A549 (cell line): ENCODE measurements at regions not wholly inside any gene's neighbourhood (a gene's known extent, or its start where the extent isn't known, plus 50 kb on each side); places are given as distances from the start of the nearest gene placed in this dataset.

Source experiments
- ATAC-seq, 2 experiments: fragments of 200-7000 bp in 1 of 2; fragments of >200 bp in 1 of 2; cut with Nextera tagmentation in 1 of 2; cut with Tn5 transposase in 1 of 2; 3 replicates each; pipeline versions ENCODE4 v1.8.0 to v1.9.1; 2018 to 2020; ENCODE audit warnings: mild to moderate bottlenecking in 1 of 2, moderate library complexity in 1 of 2
- CTCF ChIA-PET: fragments of 300-600 bp; sonication (Branson Sonifier 250); formaldehyde crosslinking; extraction: SDS; loops from one replicate; lab custom pipeline; 2021; ENCODE audit warnings: antibody characterized with exemption, inconsistent platforms; lab: Yijun Ruan, JAX
- POLR2A ChIA-PET: fragments of 350-600 bp; formaldehyde crosslinking; extraction: SDS; loops from one replicate; lab custom pipeline; 2021; ENCODE audit warnings: antibody characterized with exemption, inconsistent platforms; lab: Yijun Ruan, JAX
- DNase-seq, 2 experiments: peaks; one replicate each; pipeline versions ENCODE4 v3.0.0 to v3.0.0-alpha.2; 2011 to 2016; ENCODE audit warnings: low read depth in 1 of 2, low spot score in 1 of 2
- FAIRE-seq: peaks from 2 replicates; lab custom pipeline; 2011; peaks lifted over from hg19 to GRCh38; lab: Jason Lieb, UNC
- H3K27ac ChIP-seq, 2 experiments: fragments of >200 bp; sonication (Bioruptor Twin); formaldehyde crosslinking; 3 replicates each; pipeline ENCODE4 v1.5.1; 2016 to 2017
- H3K4me1 ChIP-seq: fragments of >200 bp; sonication (Bioruptor Twin); formaldehyde crosslinking; 3 replicates; pipeline ENCODE4 v1.6.1; 2016
- H3K4me2 ChIP-seq: fragments of >200 bp; sonication (Bioruptor Twin); formaldehyde crosslinking; 3 replicates; pipeline ENCODE4 v1.6.1; 2016
- H3K4me3 ChIP-seq: fragments of >200 bp; sonication (Bioruptor Twin); formaldehyde crosslinking; 3 replicates; pipeline ENCODE4 v1.5.1; 2016
- H3K9me3 ChIP-seq: fragments of >200 bp; sonication (Bioruptor Twin); formaldehyde crosslinking; 3 replicates; pipeline ENCODE4 v1.6.1; 2016
- CBX2 ChIP-seq: fragments of 200-600 bp; sonication (generic); IDR thresholded peaks from 2 replicates; pipeline ENCODE4 v1.6.1; 2016; ENCODE audit warnings: low read depth, mild to moderate bottlenecking, borderline replicate concordance
- CBX8 ChIP-seq: fragments of 200-600 bp; sonication (generic); IDR thresholded peaks from 2 replicates; pipeline ENCODE4 v1.6.1; 2016
- CHD4 ChIP-seq: fragments of 200-600 bp; sonication (generic); IDR thresholded peaks from 2 replicates; pipeline ENCODE4 v1.6.1; 2016; ENCODE audit warnings: antibody characterized with exemption, mild to moderate bottlenecking, borderline replicate concordance
- EHMT2 ChIP-seq: fragments of 200-600 bp; sonication (generic); IDR thresholded peaks from 2 replicates; pipeline ENCODE4 v1.6.1; 2016; ENCODE audit warnings: antibody characterized with exemption, low read depth, mild to moderate bottlenecking, moderate library complexity
- ESRRA ChIP-seq: fragments of 150-350 bp; IDR thresholded peaks from 2 replicates; pipeline ENCODE4 v1.6.1; 2014; ENCODE audit warnings: mild to moderate bottlenecking, low read length, borderline replicate concordance
- HEYL ChIP-seq: fragments of 250-450 bp; sonication (Bioruptor Pico); IDR thresholded peaks from 2 replicates; pipeline ENCODE4 v1.8.0; 2021; ENCODE audit warnings: mild to moderate bottlenecking, moderate library complexity
- HOXA7 ChIP-seq: fragments of 250-450 bp; sonication (Bioruptor Pico); IDR thresholded peaks from 2 replicates; pipeline ENCODE4 v1.5.0; 2020; ENCODE audit warnings: mild to moderate bottlenecking, moderate library complexity
- HOXB13 ChIP-seq: fragments of 250-450 bp; sonication (Bioruptor Pico); IDR thresholded peaks from 2 replicates; pipeline ENCODE4 v1.5.0; 2020; ENCODE audit warnings: low read depth, mild to moderate bottlenecking, moderate library complexity
- HOXB5 ChIP-seq: fragments of 250-450 bp; sonication (Bioruptor Pico); IDR thresholded peaks from 2 replicates; pipeline ENCODE4 v1.5.0; 2020; ENCODE audit warnings: mild to moderate bottlenecking, moderate library complexity
- JUN ChIP-seq, 2 experiments: fragments of >200 bp; sonication (Bioruptor Twin); formaldehyde crosslinking; IDR thresholded peaks; 2 replicates in 1 of 2; 3 replicates in 1 of 2; pipeline ENCODE4 v1.6.1; 2016 to 2017
- KDM5A ChIP-seq: fragments of 200-600 bp; sonication (generic); IDR thresholded peaks from 2 replicates; pipeline ENCODE4 v1.6.1; 2016; ENCODE audit warnings: antibody characterized with exemption, mild to moderate bottlenecking
- MYC ChIP-seq: IDR thresholded peaks from 2 replicates; pipeline ENCODE4 v1.6.1; 2012; ENCODE audit warnings: mild to moderate bottlenecking, inconsistent platforms, low read length, improper control_type of control experiment, borderline replicate concordance
- NR3C1 ChIP-seq: fragments of >200 bp; sonication (Bioruptor Twin); formaldehyde crosslinking; IDR thresholded peaks from 3 replicates; pipeline ENCODE4 v1.6.1; 2017
- PHF8 ChIP-seq: fragments of 200-600 bp; sonication (generic); IDR thresholded peaks from 2 replicates; pipeline ENCODE4 v1.6.1; 2016; ENCODE audit warnings: low read depth, mild to moderate bottlenecking, antibody characterized with exemption, moderate library complexity, borderline replicate concordance
- POLR2A ChIP-seq: IDR thresholded peaks from 2 replicates; pipeline ENCODE4 v1.6.1; 2012; ENCODE audit warnings: mild to moderate bottlenecking, low read length
- RARB ChIP-seq: fragments of 250-450 bp; sonication (Bioruptor Pico); IDR thresholded peaks from 2 replicates; pipeline ENCODE4 v1.8.0; 2021; ENCODE audit warnings: mild to moderate bottlenecking, moderate library complexity
- RFX5 ChIP-seq: fragments of 450-650 bp; IDR thresholded peaks from 2 replicates; pipeline ENCODE4 v1.7.1; 2014; ENCODE audit warnings: antibody characterized with exemption, mild to moderate bottlenecking, moderate library complexity
- SMC3 ChIP-seq: fragments of >200 bp; sonication (Bioruptor Twin); formaldehyde crosslinking; IDR thresholded peaks from 3 replicates; pipeline ENCODE4 v1.6.1; 2018; ENCODE audit warnings: inconsistent platforms
- TFCP2L1 ChIP-seq: fragments of 250-450 bp; sonication (Bioruptor Pico); IDR thresholded peaks from 2 replicates; pipeline ENCODE4 v1.5.0; 2021; ENCODE audit warnings: mild to moderate bottlenecking
- TP53 ChIP-seq: fragments of 250-450 bp; sonication (Bioruptor Pico); IDR thresholded peaks from 2 replicates; pipeline ENCODE4 v1.5.0; 2021; ENCODE audit warnings: mild to moderate bottlenecking, moderate library complexity
- ZNF302 ChIP-seq: fragments of 250-450 bp; sonication (Bioruptor Pico); IDR thresholded peaks from 2 replicates; pipeline ENCODE4 v1.9.0; 2021; ENCODE audit warnings: inconsistent platforms, mild to moderate bottlenecking, moderate library complexity
- ZSCAN20 ChIP-seq: fragments of 250-450 bp; sonication (Bioruptor Pico); IDR thresholded peaks from 2 replicates; pipeline ENCODE4 v1.8.0; 2022; ENCODE audit warnings: mild to moderate bottlenecking, moderate library complexity
- WGBS: methylation state at CpG from one replicate; pipeline ENCODE4 v1.1.6; 2017; ENCODE audit errors: missing lambda C conversion rate; 5-methylcytosine and 5-hydroxymethylcytosine counted together
- TF ChIP-seq, protein P1 (sequence below): fragments of 200-600 bp; sonication (generic); IDR thresholded peaks from 2 replicates; pipeline ENCODE4 v1.6.1; 2016; ENCODE audit warnings: antibody characterized with exemption, mild to moderate bottlenecking, moderate library complexity
- TF ChIP-seq, protein P2 (sequence below): fragments of >200 bp; sonication (Bioruptor Twin); formaldehyde crosslinking; IDR thresholded peaks from 2 replicates; pipeline ENCODE4 v1.6.1; 2016
- TF ChIP-seq, protein P3 (sequence below): IDR thresholded peaks from 2 replicates; pipeline ENCODE4 v1.6.1; 2012
- TF ChIP-seq, protein P4 (sequence below): fragments of 250-450 bp; sonication (Bioruptor Pico); IDR thresholded peaks from 2 replicates; pipeline ENCODE4 v1.5.0; 2020; ENCODE audit warnings: low read depth, mild to moderate bottlenecking, moderate library complexity
- TF ChIP-seq, protein P5 (sequence below): IDR thresholded peaks from 2 replicates; pipeline ENCODE4 v1.6.1; 2012
- TF ChIP-seq, protein P6 (sequence below): fragments of >200 bp; sonication (Bioruptor Twin); formaldehyde crosslinking; IDR thresholded peaks from 3 replicates; pipeline ENCODE4 v1.5.1; 2016

DNA sequence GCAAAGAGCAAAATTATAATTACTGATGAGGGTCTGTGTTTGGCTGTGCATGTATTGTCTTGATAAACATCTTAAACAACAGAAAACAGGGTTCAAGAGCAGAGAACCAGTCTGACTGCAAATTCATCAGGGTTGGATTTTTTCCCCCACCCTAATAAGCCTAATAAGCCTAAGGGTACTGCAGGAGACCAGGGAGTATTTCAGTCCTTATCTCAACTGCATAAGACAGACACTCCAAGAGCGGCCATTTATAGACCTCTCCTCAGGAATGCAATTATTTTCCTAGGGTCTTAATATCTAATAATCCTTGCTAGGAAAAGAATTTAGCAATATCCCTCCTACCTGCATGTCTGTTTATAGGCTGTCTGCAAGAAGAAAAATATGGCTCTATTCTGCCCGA lies 2011.5 kb upstream of the PCDH20 start:
- H3K4me1 ChIP-seq: no peaks in the 10 kb centered on the region
- no peak for FAIRE-seq
- no peak overlapping the region for H3K4me3 ChIP-seq
- ChIA-PET CTCF (no interaction called here), POLR2A (no interaction called here)
- no peaks in the 10 kb centered on the region for H3K9me3 ChIP-seq
- ATAC-seq: no peak
- no peak overlapping the region for H3K27ac ChIP-seq
- no peak overlapping the region for H3K4me2 ChIP-seq
- TF ChIP-seq KDM5A: no peak
- no peak for TF ChIP-seq RARB (CRISPR knock-in tag)
- no peak for TF ChIP-seq SMC3
- no peak for TF ChIP-seq HOXA7 (CRISPR knock-in tag)
- no peak for TF ChIP-seq HEYL (CRISPR knock-in tag)
- TF ChIP-seq PHF8: no peak
- TF ChIP-seq, protein P1, sequence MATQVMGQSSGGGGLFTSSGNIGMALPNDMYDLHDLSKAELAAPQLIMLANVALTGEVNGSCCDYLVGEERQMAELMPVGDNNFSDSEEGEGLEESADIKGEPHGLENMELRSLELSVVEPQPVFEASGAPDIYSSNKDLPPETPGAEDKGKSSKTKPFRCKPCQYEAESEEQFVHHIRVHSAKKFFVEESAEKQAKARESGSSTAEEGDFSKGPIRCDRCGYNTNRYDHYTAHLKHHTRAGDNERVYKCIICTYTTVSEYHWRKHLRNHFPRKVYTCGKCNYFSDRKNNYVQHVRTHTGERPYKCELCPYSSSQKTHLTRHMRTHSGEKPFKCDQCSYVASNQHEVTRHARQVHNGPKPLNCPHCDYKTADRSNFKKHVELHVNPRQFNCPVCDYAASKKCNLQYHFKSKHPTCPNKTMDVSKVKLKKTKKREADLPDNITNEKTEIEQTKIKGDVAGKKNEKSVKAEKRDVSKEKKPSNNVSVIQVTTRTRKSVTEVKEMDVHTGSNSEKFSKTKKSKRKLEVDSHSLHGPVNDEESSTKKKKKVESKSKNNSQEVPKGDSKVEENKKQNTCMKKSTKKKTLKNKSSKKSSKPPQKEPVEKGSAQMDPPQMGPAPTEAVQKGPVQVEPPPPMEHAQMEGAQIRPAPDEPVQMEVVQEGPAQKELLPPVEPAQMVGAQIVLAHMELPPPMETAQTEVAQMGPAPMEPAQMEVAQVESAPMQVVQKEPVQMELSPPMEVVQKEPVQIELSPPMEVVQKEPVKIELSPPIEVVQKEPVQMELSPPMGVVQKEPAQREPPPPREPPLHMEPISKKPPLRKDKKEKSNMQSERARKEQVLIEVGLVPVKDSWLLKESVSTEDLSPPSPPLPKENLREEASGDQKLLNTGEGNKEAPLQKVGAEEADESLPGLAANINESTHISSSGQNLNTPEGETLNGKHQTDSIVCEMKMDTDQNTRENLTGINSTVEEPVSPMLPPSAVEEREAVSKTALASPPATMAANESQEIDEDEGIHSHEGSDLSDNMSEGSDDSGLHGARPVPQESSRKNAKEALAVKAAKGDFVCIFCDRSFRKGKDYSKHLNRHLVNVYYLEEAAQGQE: no peak
- TF ChIP-seq, protein P2, sequence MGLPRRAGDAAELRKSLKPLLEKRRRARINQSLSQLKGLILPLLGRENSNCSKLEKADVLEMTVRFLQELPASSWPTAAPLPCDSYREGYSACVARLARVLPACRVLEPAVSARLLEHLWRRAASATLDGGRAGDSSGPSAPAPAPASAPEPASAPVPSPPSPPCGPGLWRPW: no peak
- no peak for TF ChIP-seq ZSCAN20 (CRISPR knock-in tag)
- no peak for TF ChIP-seq ZNF302 (CRISPR knock-in tag)
- TF ChIP-seq, protein P3, sequence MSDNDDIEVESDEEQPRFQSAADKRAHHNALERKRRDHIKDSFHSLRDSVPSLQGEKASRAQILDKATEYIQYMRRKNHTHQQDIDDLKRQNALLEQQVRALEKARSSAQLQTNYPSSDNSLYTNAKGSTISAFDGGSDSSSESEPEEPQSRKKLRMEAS: no peak
- no peak for TF ChIP-seq JUN (IDR thresholded peaks at IDR 0.05)
- TF ChIP-seq CBX8: no peak
- TF ChIP-seq CBX2: no peak
- 81% methylated on average over 2 of the region's 2 CpGs for WGBS
- DNase-seq: no peak

DNA sequence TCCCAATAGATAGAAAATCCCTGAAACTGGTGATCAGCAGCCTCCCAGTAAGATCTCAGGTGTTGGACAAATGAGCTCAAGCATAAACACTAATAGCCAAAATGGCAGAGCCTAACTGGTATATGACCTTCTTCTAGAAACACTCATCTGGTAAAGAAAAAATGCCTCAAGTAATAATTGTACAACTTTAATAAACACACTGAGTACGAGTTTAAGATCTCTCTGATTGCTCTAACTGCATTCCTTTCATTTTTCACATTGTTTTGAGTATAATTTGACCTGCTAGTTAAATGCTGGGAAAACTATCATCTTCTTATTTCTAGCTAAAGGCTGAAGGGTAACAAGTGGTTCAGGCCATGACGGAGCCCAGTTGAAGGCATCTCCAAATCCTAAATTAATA lies 2009.5 kb upstream of the PCDH20 start:
- POLR2A ChIA-PET: no interaction called here
- CTCF ChIA-PET: no interaction called here
- ATAC-seq: no peak
- WGBS: 35% methylated on average over 2 of the region's 2 CpGs
- TF ChIP-seq POLR2A: no peak
- no peak for TF ChIP-seq HOXB13
- TF ChIP-seq, protein P4, sequence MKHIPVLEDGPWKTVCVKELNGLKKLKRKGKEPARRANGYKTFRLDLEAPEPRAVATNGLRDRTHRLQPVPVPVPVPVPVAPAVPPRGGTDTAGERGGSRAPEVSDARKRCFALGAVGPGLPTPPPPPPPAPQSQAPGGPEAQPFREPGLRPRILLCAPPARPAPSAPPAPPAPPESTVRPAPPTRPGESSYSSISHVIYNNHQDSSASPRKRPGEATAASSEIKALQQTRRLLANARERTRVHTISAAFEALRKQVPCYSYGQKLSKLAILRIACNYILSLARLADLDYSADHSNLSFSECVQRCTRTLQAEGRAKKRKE: no peak
- TF ChIP-seq RFX5: no peak
- FAIRE-seq: no peak
- Histone ChIP-seq H3K27ac (no peak overlapping the region), H3K4me2 (no peak overlapping the region), H3K4me1 (no peaks in the 10 kb centered on the region), H3K4me3 (no peak overlapping the region), H3K9me3 (no peaks in the 10 kb centered on the region)
- DNase-seq: no peak

DNA sequence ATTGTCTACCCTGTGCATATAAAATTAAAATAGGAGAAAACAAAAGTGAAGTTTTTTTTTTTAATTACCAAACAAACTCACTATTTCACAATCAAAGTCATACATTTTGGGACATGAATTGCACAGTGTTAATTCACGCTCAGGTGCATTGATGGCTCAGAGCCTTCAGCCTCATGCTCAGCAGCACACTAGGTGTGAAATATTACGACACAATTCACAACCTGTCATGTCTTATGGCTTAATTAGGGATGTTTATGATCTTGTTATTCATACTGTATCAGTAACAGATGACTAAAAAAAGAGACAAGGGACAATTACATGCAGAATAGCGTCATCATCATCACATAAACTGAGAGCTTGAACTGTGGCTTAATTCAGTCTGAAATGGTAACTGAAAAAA lies 2005.5 kb upstream of the PCDH20 start:
- H3K9me3 ChIP-seq: no peaks in the 10 kb centered on the region
- H3K4me3 ChIP-seq: no peak overlapping the region
- no peak overlapping the region for H3K27ac ChIP-seq
- H3K4me1 ChIP-seq: no peaks in the 10 kb centered on the region
- CTCF ChIA-PET: no interaction called here
- DNase-seq (no peak), ATAC-seq (no peak)
- WGBS: 50% methylated on average over 3 of the region's 3 CpGs
- TF ChIP-seq, protein P5, sequence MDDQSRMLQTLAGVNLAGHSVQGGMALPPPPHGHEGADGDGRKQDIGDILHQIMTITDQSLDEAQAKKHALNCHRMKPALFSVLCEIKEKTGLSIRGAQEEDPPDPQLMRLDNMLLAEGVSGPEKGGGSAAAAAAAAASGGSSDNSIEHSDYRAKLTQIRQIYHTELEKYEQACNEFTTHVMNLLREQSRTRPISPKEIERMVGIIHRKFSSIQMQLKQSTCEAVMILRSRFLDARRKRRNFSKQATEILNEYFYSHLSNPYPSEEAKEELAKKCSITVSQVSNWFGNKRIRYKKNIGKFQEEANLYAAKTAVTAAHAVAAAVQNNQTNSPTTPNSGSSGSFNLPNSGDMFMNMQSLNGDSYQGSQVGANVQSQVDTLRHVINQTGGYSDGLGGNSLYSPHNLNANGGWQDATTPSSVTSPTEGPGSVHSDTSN: no peak
- no peak for TF ChIP-seq TFCP2L1 (CRISPR knock-in tag)
- TF ChIP-seq, protein P3: no peak
- no peak for TF ChIP-seq EHMT2
- TF ChIP-seq JUN (IDR thresholded peaks at IDR 0.05): no peak
- TF ChIP-seq TP53 (CRISPR knock-in tag): no peak
- no peak for TF ChIP-seq ESRRA
- TF ChIP-seq POLR2A: no peak
- TF ChIP-seq, protein P6, sequence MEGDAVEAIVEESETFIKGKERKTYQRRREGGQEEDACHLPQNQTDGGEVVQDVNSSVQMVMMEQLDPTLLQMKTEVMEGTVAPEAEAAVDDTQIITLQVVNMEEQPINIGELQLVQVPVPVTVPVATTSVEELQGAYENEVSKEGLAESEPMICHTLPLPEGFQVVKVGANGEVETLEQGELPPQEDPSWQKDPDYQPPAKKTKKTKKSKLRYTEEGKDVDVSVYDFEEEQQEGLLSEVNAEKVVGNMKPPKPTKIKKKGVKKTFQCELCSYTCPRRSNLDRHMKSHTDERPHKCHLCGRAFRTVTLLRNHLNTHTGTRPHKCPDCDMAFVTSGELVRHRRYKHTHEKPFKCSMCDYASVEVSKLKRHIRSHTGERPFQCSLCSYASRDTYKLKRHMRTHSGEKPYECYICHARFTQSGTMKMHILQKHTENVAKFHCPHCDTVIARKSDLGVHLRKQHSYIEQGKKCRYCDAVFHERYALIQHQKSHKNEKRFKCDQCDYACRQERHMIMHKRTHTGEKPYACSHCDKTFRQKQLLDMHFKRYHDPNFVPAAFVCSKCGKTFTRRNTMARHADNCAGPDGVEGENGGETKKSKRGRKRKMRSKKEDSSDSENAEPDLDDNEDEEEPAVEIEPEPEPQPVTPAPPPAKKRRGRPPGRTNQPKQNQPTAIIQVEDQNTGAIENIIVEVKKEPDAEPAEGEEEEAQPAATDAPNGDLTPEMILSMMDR: no peak
- TF ChIP-seq MYC: no peak
- no peak for TF ChIP-seq HOXB5 (CRISPR knock-in tag)
- TF ChIP-seq NR3C1: no peak
- no peak for TF ChIP-seq CHD4
- TF ChIP-seq, all 56 proteins: peak for 0
- FAIRE-seq: no peak
- POLR2A ChIA-PET: no interaction called here
- H3K4me2 ChIP-seq: no peak overlapping the region
